ENCODE measurements at regions not wholly inside any gene's neighbourhood (a gene's known extent, or its start where the extent isn't known, plus 50 kb on each side); places are given as distances from the start of the nearest gene placed in this dataset.

DNA sequence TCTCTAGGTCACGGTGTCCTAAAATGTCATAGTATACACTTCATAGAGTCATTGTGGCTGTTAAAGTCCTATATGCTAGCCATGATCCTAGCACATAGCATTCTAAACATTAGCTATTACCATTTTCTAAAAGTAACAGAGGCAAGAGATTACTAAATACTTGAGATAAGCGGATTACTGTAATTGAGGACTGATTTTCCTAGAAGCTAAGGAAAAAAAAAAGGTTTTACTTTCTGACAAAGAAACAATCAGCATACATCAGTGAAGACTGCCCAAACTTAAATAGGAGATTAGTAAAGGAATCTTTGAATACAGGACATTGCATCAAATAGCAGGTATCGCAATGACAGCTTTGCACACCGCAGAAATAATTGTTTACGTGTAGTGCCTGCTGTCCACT is 91.3 kb upstream of the HNRNPU start:
- intact Hi-C loops (cut with micrococcal nuclease; ENCODE audit: unreplicated experiment) (no loop called here), in situ Hi-C loops (cut with HindIII; ENCODE audit: low pct_unique_long_range_greater_than_20kb, low sequenced_read_pairs) (no loop called here)
- ChIA-PET POLR2A (no interaction called here), CTCF (no interaction called here)
- DNase-seq (ENCODE audit: low read depth, low spot score) (no peak), ATAC-seq (no peak)
- TF ChIP-seq, protein P1, sequence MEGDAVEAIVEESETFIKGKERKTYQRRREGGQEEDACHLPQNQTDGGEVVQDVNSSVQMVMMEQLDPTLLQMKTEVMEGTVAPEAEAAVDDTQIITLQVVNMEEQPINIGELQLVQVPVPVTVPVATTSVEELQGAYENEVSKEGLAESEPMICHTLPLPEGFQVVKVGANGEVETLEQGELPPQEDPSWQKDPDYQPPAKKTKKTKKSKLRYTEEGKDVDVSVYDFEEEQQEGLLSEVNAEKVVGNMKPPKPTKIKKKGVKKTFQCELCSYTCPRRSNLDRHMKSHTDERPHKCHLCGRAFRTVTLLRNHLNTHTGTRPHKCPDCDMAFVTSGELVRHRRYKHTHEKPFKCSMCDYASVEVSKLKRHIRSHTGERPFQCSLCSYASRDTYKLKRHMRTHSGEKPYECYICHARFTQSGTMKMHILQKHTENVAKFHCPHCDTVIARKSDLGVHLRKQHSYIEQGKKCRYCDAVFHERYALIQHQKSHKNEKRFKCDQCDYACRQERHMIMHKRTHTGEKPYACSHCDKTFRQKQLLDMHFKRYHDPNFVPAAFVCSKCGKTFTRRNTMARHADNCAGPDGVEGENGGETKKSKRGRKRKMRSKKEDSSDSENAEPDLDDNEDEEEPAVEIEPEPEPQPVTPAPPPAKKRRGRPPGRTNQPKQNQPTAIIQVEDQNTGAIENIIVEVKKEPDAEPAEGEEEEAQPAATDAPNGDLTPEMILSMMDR (IDR thresholded peaks at IDR 0.05), result no peak
- TF ChIP-seq POLR2AphosphoS5 (IDR thresholded peaks at IDR 0.05; ENCODE audit: low read depth, low read length) (no peak), SIN3A (IDR thresholded peaks at IDR 0.05; ENCODE audit: borderline replicate concordance, insufficient read depth, low read depth, low read length) (no peak), TCF7L2 (IDR thresholded peaks at IDR 0.05; ENCODE audit: low read depth, low read length) (no peak)
- TF ChIP-seq, protein P2, sequence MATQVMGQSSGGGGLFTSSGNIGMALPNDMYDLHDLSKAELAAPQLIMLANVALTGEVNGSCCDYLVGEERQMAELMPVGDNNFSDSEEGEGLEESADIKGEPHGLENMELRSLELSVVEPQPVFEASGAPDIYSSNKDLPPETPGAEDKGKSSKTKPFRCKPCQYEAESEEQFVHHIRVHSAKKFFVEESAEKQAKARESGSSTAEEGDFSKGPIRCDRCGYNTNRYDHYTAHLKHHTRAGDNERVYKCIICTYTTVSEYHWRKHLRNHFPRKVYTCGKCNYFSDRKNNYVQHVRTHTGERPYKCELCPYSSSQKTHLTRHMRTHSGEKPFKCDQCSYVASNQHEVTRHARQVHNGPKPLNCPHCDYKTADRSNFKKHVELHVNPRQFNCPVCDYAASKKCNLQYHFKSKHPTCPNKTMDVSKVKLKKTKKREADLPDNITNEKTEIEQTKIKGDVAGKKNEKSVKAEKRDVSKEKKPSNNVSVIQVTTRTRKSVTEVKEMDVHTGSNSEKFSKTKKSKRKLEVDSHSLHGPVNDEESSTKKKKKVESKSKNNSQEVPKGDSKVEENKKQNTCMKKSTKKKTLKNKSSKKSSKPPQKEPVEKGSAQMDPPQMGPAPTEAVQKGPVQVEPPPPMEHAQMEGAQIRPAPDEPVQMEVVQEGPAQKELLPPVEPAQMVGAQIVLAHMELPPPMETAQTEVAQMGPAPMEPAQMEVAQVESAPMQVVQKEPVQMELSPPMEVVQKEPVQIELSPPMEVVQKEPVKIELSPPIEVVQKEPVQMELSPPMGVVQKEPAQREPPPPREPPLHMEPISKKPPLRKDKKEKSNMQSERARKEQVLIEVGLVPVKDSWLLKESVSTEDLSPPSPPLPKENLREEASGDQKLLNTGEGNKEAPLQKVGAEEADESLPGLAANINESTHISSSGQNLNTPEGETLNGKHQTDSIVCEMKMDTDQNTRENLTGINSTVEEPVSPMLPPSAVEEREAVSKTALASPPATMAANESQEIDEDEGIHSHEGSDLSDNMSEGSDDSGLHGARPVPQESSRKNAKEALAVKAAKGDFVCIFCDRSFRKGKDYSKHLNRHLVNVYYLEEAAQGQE (IDR thresholded peaks at IDR 0.05; ENCODE audit: insufficient read depth in 1 of 2, low read depth in 2 of 2, low read length in 1 of 2), result no peak
- H3K9me3 ChIP-seq (ENCODE audit: control insufficient read depth, insufficient read depth, low read depth, low read length), result no peaks in the 10 kb centered on the region
- no peaks in the 10 kb centered on the region for H3K36me3 ChIP-seq (ENCODE audit: control insufficient read depth, insufficient read depth, low read length)
- no TSS peak for BruUV-seq (replicated peaks)
- H3K4me3 ChIP-seq (ENCODE audit: low read depth in 2 of 2, low read length in 2 of 2), result no peak overlapping the region
- H3K27ac ChIP-seq (ENCODE audit: low read length), result no peak overlapping the region
- no peaks in the 10 kb centered on the region for H3K4me1 ChIP-seq (ENCODE audit: control insufficient read depth, insufficient read depth, low read length)
- no peaks in the 10 kb centered on the region for H3K27me3 ChIP-seq (ENCODE audit: control insufficient read depth, insufficient read depth, low read length)

DNA sequence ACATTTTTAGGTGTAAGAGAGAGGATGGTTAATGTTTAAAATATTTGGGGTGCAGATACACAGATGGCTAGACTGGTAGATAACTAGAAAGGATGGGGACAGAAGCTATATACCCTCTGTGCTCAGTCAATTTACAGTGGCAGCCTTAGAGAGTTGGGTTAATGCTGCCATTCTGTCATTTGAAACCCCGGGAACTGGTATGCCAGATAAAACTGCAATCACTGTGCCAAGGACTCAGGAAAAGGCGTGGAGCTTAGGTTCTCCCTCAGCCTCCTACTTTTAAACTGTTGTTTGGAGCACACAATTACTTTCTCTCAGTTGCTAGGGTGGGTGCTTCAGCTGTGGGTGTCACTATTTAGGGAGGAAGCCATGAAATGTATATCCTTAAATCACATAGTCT is 90.0 kb upstream of the HNRNPU start:
- POLR2A ChIA-PET, result no interaction called here
- TF ChIP-seq, protein P1 (IDR thresholded peaks at IDR 0.05), result no peak
- TF ChIP-seq, protein P2 (IDR thresholded peaks at IDR 0.05; ENCODE audit: insufficient read depth in 1 of 2, low read depth in 2 of 2, low read length in 1 of 2), result no peak
- no peak for TF ChIP-seq POLR2AphosphoS5 (IDR thresholded peaks at IDR 0.05; ENCODE audit: low read depth, low read length)
- TF ChIP-seq SIN3A (IDR thresholded peaks at IDR 0.05; ENCODE audit: borderline replicate concordance, insufficient read depth, low read depth, low read length), result no peak
- TF ChIP-seq TCF7L2 (IDR thresholded peaks at IDR 0.05; ENCODE audit: low read depth, low read length), result no peak
- H3K36me3 ChIP-seq (ENCODE audit: control insufficient read depth, insufficient read depth, low read length), result no peaks in the 10 kb centered on the region
- no TSS peak for BruUV-seq (replicated peaks)
- intact Hi-C loops (cut with micrococcal nuclease; ENCODE audit: unreplicated experiment), result no loop called here
- in situ Hi-C loops (cut with HindIII; ENCODE audit: low pct_unique_long_range_greater_than_20kb, low sequenced_read_pairs), result no loop called here
- ATAC-seq (no peak), DNase-seq (ENCODE audit: low read depth, low spot score) (no peak)
- no peaks in the 10 kb centered on the region for H3K27me3 ChIP-seq (ENCODE audit: control insufficient read depth, insufficient read depth, low read length)
- H3K9me3 ChIP-seq (ENCODE audit: control insufficient read depth, insufficient read depth, low read depth, low read length), result no peaks in the 10 kb centered on the region
- H3K4me3 ChIP-seq (ENCODE audit: low read depth in 2 of 2, low read length in 2 of 2), result no peak overlapping the region
- H3K27ac ChIP-seq (ENCODE audit: low read length), result no peak overlapping the region
- CTCF ChIA-PET, result no interaction called here
- H3K4me1 ChIP-seq (ENCODE audit: control insufficient read depth, insufficient read depth, low read length), result no peaks in the 10 kb centered on the region
